GM19099 (cell line): ENCODE measurements at regions not wholly inside any gene's neighbourhood (a gene's known extent, or its start where the extent isn't known, plus 50 kb on each side); places are given as distances from the start of the nearest gene placed in this dataset.

Experiments used
- POLR2A ChIP-seq: IDR thresholded peaks from 3 replicates; pipeline ENCODE4 v1.6.1; 2011; ENCODE audit warnings: low read depth; ENCODE audit not compliant: insufficient read length; ENCODE audit errors: extremely low read depth

GRCh38 chr10:77712207-77712606, 74.6 kb upstream of the KCNMA1 start:
- no peak for TF ChIP-seq POLR2A

- no peak for TF ChIP-seq POLR2A
Measured at GRCh38 chr10:77711683-77712049, 74.1 kb upstream of the KCNMA1 start.

GRCh38 chr10:77710759-77711682, 73.4 kb upstream of the KCNMA1 start:
- TF ChIP-seq POLR2A: peak; percentile 26

- no peak for TF ChIP-seq POLR2A
Measured at GRCh38 chr10:77710081-77710551, 72.5 kb upstream of the KCNMA1 start.

GRCh38 chr10:77707570-77707969, 70.0 kb upstream of the KCNMA1 start:
- no peak for TF ChIP-seq POLR2A

- no peak for TF ChIP-seq POLR2A
Measured at GRCh38 chr10:77702166-77702565, 64.6 kb upstream of the KCNMA1 start.

- no peak for TF ChIP-seq POLR2A
Measured at GRCh38 chr10:77700086-77700485, 62.5 kb upstream of the KCNMA1 start.

GRCh38 chr10:77699080-77699645, 61.6 kb upstream of the KCNMA1 start:
- no peak for TF ChIP-seq POLR2A

- TF ChIP-seq POLR2A: no peak
Measured at GRCh38 chr10:77698267-77698931, 60.8 kb upstream of the KCNMA1 start.

GRCh38 chr10:77696584-77696983, 59.0 kb upstream of the KCNMA1 start:
- no peak for TF ChIP-seq POLR2A

- no peak for TF ChIP-seq POLR2A
Measured at GRCh38 chr10:77695186-77695585, 57.6 kb upstream of the KCNMA1 start.

- TF ChIP-seq POLR2A: no peak
Measured at GRCh38 chr10:77692782-77693181, 55.2 kb upstream of the KCNMA1 start.

GRCh38 chr10:77689339-77689738, 51.7 kb upstream of the KCNMA1 start:
- no peak for TF ChIP-seq POLR2A

GRCh38 chr10:77687621-77688020, 50.0 kb upstream of the KCNMA1 start:
- no peak for TF ChIP-seq POLR2A
